Activated naive CD8-positive, alpha-beta T cell treated with anti-CD3 and anti-CD28 coated beads, Interleukin-2, amount 50 U/mL, for 24 hours (primary cell): ENCODE measurements at regions not wholly inside any gene's neighbourhood (a gene's known extent, or its start where the extent isn't known, plus 50 kb on each side); places are given as distances from the start of the nearest gene placed in this dataset.
"Not testable (repeated sequence)": the region's sequence is repeated elsewhere in the genome, so short reads cannot be mapped to it uniquely, and the experiment has no call there.

ENCODE experiments used
- ATAC-seq: fragments of 150-1000 bp; cut with Tn5 transposase; one replicate; pipeline ENCODE4 v1.10.0; 2021
- DNase-seq: peaks from one replicate; pipeline ENCODE4 v3.0.0; 2021
- H3K27ac Mint-ChIP-seq: one replicate; pipeline ENCODE4 v1.8.0; 2021; ENCODE audit warnings: mild to moderate bottlenecking, mixed read lengths
- H3K27me3 Mint-ChIP-seq: one replicate; pipeline ENCODE4 v1.8.0; 2021; ENCODE audit warnings: mixed read lengths
- H3K36me3 Mint-ChIP-seq: one replicate; pipeline ENCODE4 v1.8.0; 2021; ENCODE audit warnings: low read depth, mixed read lengths
- H3K4me1 Mint-ChIP-seq: one replicate; pipeline ENCODE4 v1.8.0; 2021; ENCODE audit warnings: mixed read lengths
- H3K4me3 Mint-ChIP-seq: one replicate; pipeline ENCODE4 v1.8.0; 2021; ENCODE audit warnings: mild to moderate bottlenecking, moderate library complexity, mixed read lengths
- H3K9me3 Mint-ChIP-seq: one replicate; pipeline ENCODE4 v1.8.0; 2021; ENCODE audit warnings: mixed read lengths

- Mint-ChIP-seq H3K9me3 (no peaks in the 10 kb centered on the region), H3K4me3 (no peak overlapping the region), H3K36me3 (no peaks in the 10 kb centered on the region), H3K4me1 (peaks cover 17% of the 10 kb centered on the region), H3K27me3 (no peaks in the 10 kb centered on the region), H3K27ac (no peak overlapping the region)
- DNase-seq (no peak), ATAC-seq (no peak)
These were observed 51.2 kb upstream of the AKIRIN2 start for GRCh38 chr6:87753131-87753685.

DNA sequence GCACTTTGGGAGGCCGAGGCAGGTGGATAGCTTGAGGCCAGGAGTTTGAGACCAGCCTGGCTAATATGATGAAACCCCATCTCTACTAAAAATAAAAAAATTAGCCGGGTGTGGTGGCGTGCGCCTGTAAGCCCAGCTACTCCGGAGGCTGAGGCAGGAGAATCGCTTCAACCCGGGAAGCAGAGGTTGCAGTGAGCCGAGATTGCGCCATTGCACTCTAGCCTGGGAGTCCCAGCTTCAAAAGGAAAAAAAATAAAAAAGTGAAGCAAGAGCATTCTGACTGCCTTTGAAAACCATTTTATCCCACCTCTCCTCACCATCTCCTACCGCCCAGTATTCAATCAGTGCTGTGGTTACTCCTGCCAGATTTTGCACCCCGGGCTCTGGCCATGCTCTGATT, 50.5 kb upstream of the AKIRIN2 start:
- ATAC-seq, H3K4me3 Mint-ChIP-seq, H3K27ac Mint-ChIP-seq, H3K36me3 Mint-ChIP-seq, H3K9me3 Mint-ChIP-seq, DNase-seq, H3K27me3 Mint-ChIP-seq: not testable (repeated sequence)
- peaks cover 17% of the 10 kb centered on the region for H3K4me1 Mint-ChIP-seq
